ENCODE measurements at regions not wholly inside any gene's neighbourhood (a gene's known extent, or its start where the extent isn't known, plus 50 kb on each side); places are given as distances from the start of the nearest gene placed in this dataset.

DNA sequence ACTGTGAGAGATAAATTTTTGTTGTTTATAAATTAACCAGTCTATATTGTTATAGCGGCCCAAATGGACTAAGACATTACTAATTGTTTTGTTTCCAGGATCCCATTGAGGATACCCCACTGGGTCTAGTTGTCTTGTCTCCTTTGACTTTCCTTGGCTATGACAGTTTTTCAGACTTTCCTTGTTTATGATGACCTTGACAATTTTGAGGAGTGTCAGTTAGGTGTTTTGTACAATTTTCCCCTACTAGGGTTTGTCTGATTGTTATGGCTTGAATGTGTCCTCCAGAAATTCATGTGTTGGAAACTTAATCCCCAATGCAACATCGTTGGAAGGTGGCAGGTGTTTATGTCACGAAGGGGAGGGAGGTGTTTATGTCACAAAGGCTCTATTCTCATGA, 89.6 kb upstream of the PITX2 start:
- TF ChIP-seq, protein P1, sequence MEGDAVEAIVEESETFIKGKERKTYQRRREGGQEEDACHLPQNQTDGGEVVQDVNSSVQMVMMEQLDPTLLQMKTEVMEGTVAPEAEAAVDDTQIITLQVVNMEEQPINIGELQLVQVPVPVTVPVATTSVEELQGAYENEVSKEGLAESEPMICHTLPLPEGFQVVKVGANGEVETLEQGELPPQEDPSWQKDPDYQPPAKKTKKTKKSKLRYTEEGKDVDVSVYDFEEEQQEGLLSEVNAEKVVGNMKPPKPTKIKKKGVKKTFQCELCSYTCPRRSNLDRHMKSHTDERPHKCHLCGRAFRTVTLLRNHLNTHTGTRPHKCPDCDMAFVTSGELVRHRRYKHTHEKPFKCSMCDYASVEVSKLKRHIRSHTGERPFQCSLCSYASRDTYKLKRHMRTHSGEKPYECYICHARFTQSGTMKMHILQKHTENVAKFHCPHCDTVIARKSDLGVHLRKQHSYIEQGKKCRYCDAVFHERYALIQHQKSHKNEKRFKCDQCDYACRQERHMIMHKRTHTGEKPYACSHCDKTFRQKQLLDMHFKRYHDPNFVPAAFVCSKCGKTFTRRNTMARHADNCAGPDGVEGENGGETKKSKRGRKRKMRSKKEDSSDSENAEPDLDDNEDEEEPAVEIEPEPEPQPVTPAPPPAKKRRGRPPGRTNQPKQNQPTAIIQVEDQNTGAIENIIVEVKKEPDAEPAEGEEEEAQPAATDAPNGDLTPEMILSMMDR (conservative IDR thresholded peaks at IDR 0.05; ENCODE audit: low read depth, low read length): no peak
- no peak for TF ChIP-seq MAZ (IDR thresholded peaks at IDR 0.05; ENCODE audit: borderline replicate concordance, low read depth, low read length)
- no peak for TF ChIP-seq RFX5 (IDR thresholded peaks at IDR 0.05; ENCODE audit: low read depth, low read length)
- no peak for TF ChIP-seq BHLHE40 (IDR thresholded peaks at IDR 0.05; ENCODE audit: low read depth, low read length)
- no peak for TF ChIP-seq RAD21 (IDR thresholded peaks at IDR 0.05; ENCODE audit: low read length)

All from IMR-90 (cell line).